CD14-positive monocyte (primary cell): ENCODE measurements at regions not wholly inside any gene's neighbourhood (a gene's known extent, or its start where the extent isn't known, plus 50 kb on each side); places are given as distances from the start of the nearest gene placed in this dataset.

Experiments
- DNase-seq, 3 donors: peaks; one replicate each; pipeline ENCODE4 v3.0.0-alpha.2; 2011 to 2022
- H2AFZ ChIP-seq: 2 replicates; pipeline ENCODE4 v1.6.0; 2012; ENCODE audit warnings: mild to moderate bottlenecking, low read depth, low read length, inconsistent platforms; ENCODE audit not compliant: insufficient read depth, poor library complexity, severe bottlenecking
- H3K27ac ChIP-seq, 2 donors: 1 replicate in 1 of 2; 2 replicates in 1 of 2; pipeline ENCODE4 v1.5.1; 2012 to 2013; ENCODE audit warnings: low read length in 2 of 2, control low read depth in 1 of 2, inconsistent platforms in 1 of 2, low read depth in 1 of 2, mild to moderate bottlenecking in 1 of 2
- H3K27me3 ChIP-seq, 2 donors: one replicate each; pipeline versions ENCODE4 v1.6.0 to v1.6.1; 2011 to 2013; ENCODE audit warnings: low read length in 2 of 2; ENCODE audit not compliant: control insufficient read depth in 2 of 2, insufficient read depth in 2 of 2
- H3K36me3 ChIP-seq, 2 donors: replicated peaks in 1 of 2; 1 replicate in 1 of 2; 2 replicates in 1 of 2; pipeline versions ENCODE4 v1.5.1 to v1.6.1; 2012 to 2013; ENCODE audit warnings: low read length in 2 of 2, control low read depth in 1 of 2, inconsistent platforms in 1 of 2, mild to moderate bottlenecking in 1 of 2; ENCODE audit not compliant: insufficient read depth in 2 of 2, control insufficient read depth in 1 of 2
- H3K4me1 ChIP-seq, 2 donors: 1 replicate in 1 of 2; 2 replicates in 1 of 2; pipeline versions ENCODE4 v1.5.1 to v1.6.1; 2012 to 2013; ENCODE audit warnings: low read length in 2 of 2, control low read depth in 1 of 2, inconsistent platforms in 1 of 2, mild to moderate bottlenecking in 1 of 2, moderate library complexity in 1 of 2; ENCODE audit not compliant: insufficient read depth in 2 of 2, control insufficient read depth in 1 of 2
- H3K4me2 ChIP-seq: replicated peaks from 2 replicates; pipeline ENCODE3; 2012; ENCODE audit warnings: low read length, moderate library complexity, mild to moderate bottlenecking; ENCODE audit not compliant: poor library complexity, severe bottlenecking; ENCODE audit errors: extremely low read depth
- H3K4me3 ChIP-seq, 3 experiments: fragments of 200-600 bp in 1 of 3; sonication (generic) in 1 of 3; replicated peaks in 1 of 3; 1 replicate in 2 of 3; 2 replicates in 1 of 3; pipeline ENCODE4 v1.5.1; 2011 to 2013; ENCODE audit warnings: low read length in 3 of 3, mild to moderate bottlenecking in 3 of 3, control low read depth in 2 of 3, low read depth in 2 of 3, inconsistent platforms in 1 of 3, moderate library complexity in 1 of 3
- H3K79me2 ChIP-seq: 2 replicates; pipeline ENCODE4 v1.6.0; 2012; ENCODE audit warnings: mild to moderate bottlenecking, control low read depth, inconsistent platforms, low read length, moderate library complexity; ENCODE audit not compliant: insufficient read depth
- H3K9ac ChIP-seq: 2 replicates; pipeline ENCODE4 v1.6.0; 2017; ENCODE audit warnings: low read length, mild to moderate bottlenecking; ENCODE audit not compliant: insufficient read depth, poor library complexity, severe bottlenecking
- H3K9me3 ChIP-seq, 2 donors: replicated peaks in 1 of 2; 1 replicate in 1 of 2; 2 replicates in 1 of 2; pipeline versions ENCODE4 v1.5.1 to v1.6.1; 2012 to 2013; ENCODE audit warnings: low read length in 2 of 2, control low read depth in 1 of 2; ENCODE audit not compliant: control insufficient read depth in 1 of 2, insufficient read depth in 1 of 2
- H4K20me1 ChIP-seq: 2 replicates; pipeline ENCODE4 v1.6.0; 2012; ENCODE audit warnings: mild to moderate bottlenecking, low read length, control low read depth, moderate library complexity; ENCODE audit not compliant: insufficient read depth
- H3K27ac Mint-ChIP-seq, 7 donors: one replicate each; pipeline ENCODE4 v1.8.0; 2020; ENCODE audit warnings: mild to moderate bottlenecking in 7 of 7, mixed read lengths in 7 of 7, moderate library complexity in 6 of 7, inconsistent platforms in 2 of 7
- H3K27me3 Mint-ChIP-seq, 3 donors: one replicate each; pipeline ENCODE4 v1.8.0; 2021 to 2022; ENCODE audit warnings: low read depth in 3 of 3, mild to moderate bottlenecking in 3 of 3, mixed read lengths in 3 of 3, moderate library complexity in 3 of 3, inconsistent platforms in 1 of 3
- H3K36me3 Mint-ChIP-seq, 2 donors: one replicate each; pipeline ENCODE4 v1.8.0; 2020; ENCODE audit warnings: mixed read lengths in 2 of 2, inconsistent platforms in 1 of 2, mild to moderate bottlenecking in 1 of 2
- H3K4me1 Mint-ChIP-seq: one replicate; pipeline ENCODE4 v1.8.0; 2020; ENCODE audit warnings: mild to moderate bottlenecking, mixed read lengths
- H3K4me3 Mint-ChIP-seq, 2 donors: one replicate each; pipeline ENCODE4 v1.8.0; 2020; ENCODE audit warnings: mild to moderate bottlenecking in 2 of 2, mixed read lengths in 2 of 2, moderate library complexity in 1 of 2
- H3K9me3 Mint-ChIP-seq, 7 donors: one replicate each; pipeline ENCODE4 v1.8.0; 2020 to 2022; ENCODE audit warnings: mixed read lengths in 7 of 7, mild to moderate bottlenecking in 6 of 7, moderate library complexity in 6 of 7, inconsistent platforms in 2 of 7
- CTCF ChIP-seq: fragments of 200-600 bp; IDR thresholded peaks from one replicate; pipeline ENCODE4 v1.8.0; 2022; ENCODE audit warnings: antibody characterized with exemption, mild to moderate bottlenecking
- WGBS: methylation state at CpG from one replicate; pipeline ENCODE4 v1.1.5; 2013; ENCODE audit warnings: missing lambda C conversion rate; ENCODE audit not compliant: insufficient coverage; 5-methylcytosine and 5-hydroxymethylcytosine counted together
- intact Hi-C, 2 donors: fragments of 100-400 bp; cut with micrococcal nuclease; formaldehyde crosslinking; loops; one replicate each; pipeline versions ENCODE4 v1.15.0 to v1.15.1; 2023

DNA sequence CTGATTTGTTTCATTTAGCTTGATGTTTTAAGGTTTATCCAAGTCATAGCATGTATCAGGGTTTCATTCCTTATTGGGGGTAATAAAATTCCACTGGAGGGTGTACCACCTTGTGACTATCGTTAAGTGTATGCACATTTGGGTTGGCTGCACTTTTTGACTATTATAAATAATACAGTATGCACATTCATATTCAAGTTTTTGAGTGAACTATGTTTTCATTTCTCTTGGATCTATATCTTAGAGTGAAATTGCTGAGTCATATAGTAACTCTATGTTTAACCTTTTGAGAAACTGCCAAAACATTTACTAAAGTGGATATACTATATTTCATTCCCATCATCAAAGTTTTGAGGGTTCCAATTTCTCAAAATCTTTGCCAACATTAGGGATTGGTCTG, 952.7 kb downstream of the TDRD15 start:
- Histone ChIP-seq H4K20me1 (no peaks in the 10 kb centered on the region), H3K4me1 (no peaks in the 10 kb centered on the region), H2AFZ (no peak overlapping the region), H3K4me3 (no peak overlapping the region), H3K9ac (no peak overlapping the region), H3K79me2 (no peaks in the 10 kb centered on the region), H3K27ac (no peak overlapping the region), H3K27me3 (no peaks in the 10 kb centered on the region), H3K9me3 (no peaks in the 10 kb centered on the region), H3K4me2 (no peak overlapping the region), H3K36me3 (no peaks in the 10 kb centered on the region)
- H3K9me3 Mint-ChIP-seq = peaks cover 0 to 15% (median 0%) of the 10 kb centered on the region in 7 donors
- no peaks in the 10 kb centered on the region for H3K27me3 Mint-ChIP-seq
- WGBS = no CpG with 5 or more reads among the region's 1 CpG
- intact Hi-C loops = no loop called here
- no peak for TF ChIP-seq CTCF
- no peak overlapping the region for H3K27ac Mint-ChIP-seq
- no peaks in the 10 kb centered on the region for H3K4me1 Mint-ChIP-seq
- no peak for DNase-seq
- H3K36me3 Mint-ChIP-seq = no peaks in the 10 kb centered on the region
- no peak overlapping the region for H3K4me3 Mint-ChIP-seq

DNA sequence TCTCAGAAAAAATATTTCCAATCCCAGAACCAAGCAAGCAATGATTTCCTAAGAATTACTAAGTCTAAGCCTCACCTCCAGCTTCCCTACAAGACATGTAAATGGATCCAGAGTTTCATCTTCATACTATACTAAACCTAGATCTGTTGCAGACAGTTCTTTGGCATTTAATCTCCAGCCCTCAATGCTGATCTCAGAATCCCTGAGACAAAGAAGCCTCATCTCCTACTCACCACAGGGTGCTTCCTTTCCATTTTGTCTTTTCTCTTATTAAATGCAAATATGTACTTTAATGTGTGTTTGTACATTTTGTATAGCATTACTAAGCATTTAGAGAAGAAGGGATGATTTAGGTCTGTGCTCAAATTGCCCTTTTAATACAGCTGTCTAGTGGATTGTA, 954.9 kb downstream of the TDRD15 start:
- Mint-ChIP-seq H3K9me3 (peaks cover 0 to 7% (median 2%) of the 10 kb centered on the region in 7 donors), H3K4me3 (no peak overlapping the region), H3K4me1 (no peaks in the 10 kb centered on the region), H3K27me3 (no peaks in the 10 kb centered on the region), H3K27ac (no peak overlapping the region), H3K36me3 (no peaks in the 10 kb centered on the region)
- Histone ChIP-seq H3K36me3 (no peaks in the 10 kb centered on the region), H3K4me1 (no peaks in the 10 kb centered on the region), H3K27me3 (no peaks in the 10 kb centered on the region), H4K20me1 (no peaks in the 10 kb centered on the region), H2AFZ (no peak overlapping the region), H3K9ac (no peak overlapping the region), H3K4me2 (no peak overlapping the region), H3K27ac (no peak overlapping the region), H3K79me2 (no peaks in the 10 kb centered on the region), H3K4me3 (no peak overlapping the region), H3K9me3 (no peaks in the 10 kb centered on the region)
- no peak for TF ChIP-seq CTCF
- intact Hi-C loops = no loop called here
- no peak for DNase-seq
